RCC 7860 (cell line): ENCODE measurements at regions not wholly inside any gene's neighbourhood (a gene's known extent, or its start where the extent isn't known, plus 50 kb on each side); places are given as distances from the start of the nearest gene placed in this dataset.

ENCODE experiments used
- DNase-seq: peaks from one replicate; pipeline ENCODE4 v3.0.0-alpha.2; 2015; ENCODE audit warnings: low spot score
- FAIRE-seq: peaks from 2 replicates; lab custom pipeline; 2012; peaks lifted over from hg19 to GRCh38; lab: Jason Lieb, UNC

- FAIRE-seq (no peak), DNase-seq (no peak)
Measured at GRCh38 chr15:95647531-95648277, 682.8 kb upstream of the NR2F2 start.

GRCh38 chr15:95653361-95653805 is 677.1 kb upstream of the NR2F2 start:
- DNase-seq = no peak
- no peak for FAIRE-seq

GRCh38 chr15:95655089-95655607 is 675.4 kb upstream of the NR2F2 start:
- DNase-seq (no peak), FAIRE-seq (no peak)

- no peak for DNase-seq
- no peak for FAIRE-seq
Measured at GRCh38 chr15:95656595-95656994, 673.9 kb upstream of the NR2F2 start.

- no peak for FAIRE-seq
- DNase-seq = no peak
Measured at GRCh38 chr15:95658799-95659198, 671.7 kb upstream of the NR2F2 start.

GRCh38 chr15:95659656-95660055 is 670.8 kb upstream of the NR2F2 start:
- FAIRE-seq (no peak), DNase-seq (no peak)

GRCh38 chr15:95662638-95663037 is 667.9 kb upstream of the NR2F2 start:
- DNase-seq = no peak
- no peak for FAIRE-seq

GRCh38 chr15:95663156-95664100 is 667.1 kb upstream of the NR2F2 start:
- FAIRE-seq (no peak), DNase-seq (no peak)

- FAIRE-seq (no peak), DNase-seq (no peak)
Measured at GRCh38 chr15:95664450-95664849, 666.0 kb upstream of the NR2F2 start.

GRCh38 chr15:95669146-95669922 is 661.2 kb upstream of the NR2F2 start:
- FAIRE-seq = no peak
- no peak for DNase-seq

- no peak for FAIRE-seq
- DNase-seq = no peak
Measured at GRCh38 chr15:95674031-95674430, 656.5 kb upstream of the NR2F2 start.

- FAIRE-seq = no peak
- no peak for DNase-seq
Measured at GRCh38 chr15:95676500-95676899, 654.0 kb upstream of the NR2F2 start.

- FAIRE-seq (no peak), DNase-seq (no peak)
Measured at GRCh38 chr15:95679847-95680582, 650.5 kb upstream of the NR2F2 start.

- DNase-seq = no peak
- FAIRE-seq = no peak
Measured at GRCh38 chr15:95680728-95681127, 649.8 kb upstream of the NR2F2 start.

GRCh38 chr15:95681836-95682544 is 648.5 kb upstream of the NR2F2 start:
- DNase-seq (no peak), FAIRE-seq (no peak)

GRCh38 chr15:95684126-95684525 is 646.4 kb upstream of the NR2F2 start:
- no peak for DNase-seq
- FAIRE-seq = no peak

- FAIRE-seq (peak; percentile 88), DNase-seq (peak; percentile 77)
Measured at GRCh38 chr15:95684693-95685115, 645.8 kb upstream of the NR2F2 start.

- FAIRE-seq (no peak), DNase-seq (no peak)
Measured at GRCh38 chr15:95687061-95687460, 643.4 kb upstream of the NR2F2 start.

GRCh38 chr15:95687686-95688085 is 642.8 kb upstream of the NR2F2 start:
- no peak for DNase-seq
- no peak for FAIRE-seq
